Dedifferentiated amniotic fluid mesenchymal stem cell (primary cell): ENCODE measurements at regions not wholly inside any gene's neighbourhood (a gene's known extent, or its start where the extent isn't known, plus 50 kb on each side); places are given as distances from the start of the nearest gene placed in this dataset.
"Not testable (repeated sequence)": the region's sequence is repeated elsewhere in the genome, so short reads cannot be mapped to it uniquely, and the experiment has no call there.

Experiments used
- DNase-seq: peaks from one replicate; pipeline ENCODE4 v3.0.0-alpha.2; 2016; ENCODE audit errors: extremely low spot score

- DNase-seq = no peak
Measured at GRCh38 chr1:67482733-67483482, 52.7 kb upstream of the SERBP1 start.

GRCh38 chr1:67484492-67484891 lies 54.3 kb upstream of the SERBP1 start:
- DNase-seq = no peak

- DNase-seq = peak; percentile 36
Measured at GRCh38 chr1:67485046-67485811, 55.0 kb upstream of the SERBP1 start.

- DNase-seq = no peak
Measured at GRCh38 chr1:67489643-67490042, 59.4 kb upstream of the SERBP1 start.

- no peak for DNase-seq
Measured at GRCh38 chr1:67491280-67491679, 61.1 kb upstream of the SERBP1 start.

GRCh38 chr1:67493148-67493547 lies 62.9 kb upstream of the SERBP1 start:
- DNase-seq = no peak

GRCh38 chr1:67495327-67495726 lies 65.1 kb upstream of the SERBP1 start:
- DNase-seq = no peak

GRCh38 chr1:67496329-67496728 lies 66.1 kb upstream of the SERBP1 start:
- no peak for DNase-seq

GRCh38 chr1:67500413-67500959 lies 70.3 kb upstream of the SERBP1 start:
- peak; percentile 79 for DNase-seq

- no peak for DNase-seq
Measured at GRCh38 chr1:67503974-67504373, 73.8 kb upstream of the SERBP1 start.

GRCh38 chr1:67513392-67514294 lies 83.4 kb upstream of the SERBP1 start:
- DNase-seq = not testable (repeated sequence)

- DNase-seq = no peak
Measured at GRCh38 chr1:67514300-67514699, 84.1 kb upstream of the SERBP1 start.

GRCh38 chr1:67514786-67515185 lies 84.6 kb upstream of the SERBP1 start:
- DNase-seq = no peak

- no peak for DNase-seq
Measured at GRCh38 chr1:67515324-67516080, 85.3 kb upstream of the SERBP1 start.

- no peak for DNase-seq
Measured at GRCh38 chr1:67517046-67517445, 86.8 kb upstream of the SERBP1 start.

- DNase-seq = no peak
Measured at GRCh38 chr1:67522001-67522441, 91.8 kb upstream of the SERBP1 start.

- no peak for DNase-seq
Measured at GRCh38 chr1:67522793-67523192, 92.6 kb upstream of the SERBP1 start.

- DNase-seq = no peak
Measured at GRCh38 chr1:67524143-67525052, 94.2 kb upstream of the SERBP1 start.

- DNase-seq = no peak
Measured at GRCh38 chr1:67525053-67525760, 95.0 kb upstream of the SERBP1 start.
